K562 (cell line): ENCODE measurements at regions not wholly inside any gene's neighbourhood (a gene's known extent, or its start where the extent isn't known, plus 50 kb on each side); places are given as distances from the start of the nearest gene placed in this dataset.

Experiments
- ATAC-seq: fragments of 200-7000 bp; cut with Tn5 transposase; 3 replicates; pipeline ENCODE4 v1.9.1; 2020; ENCODE audit warnings: moderate library complexity
- BruUV-seq: library from RNA; stranded (reverse); fragments of 400-500 nt; replicated peaks from 2 replicates; lab custom pipeline; 2021; lab: Mats Ljungman, UMichigan
- CTCF ChIA-PET: fragments of 300-600 bp; formaldehyde crosslinking; extraction: SDS; loops from one replicate; lab custom pipeline; 2021; ENCODE audit warnings: low intra/inter-chr PET ratio; lab: Yijun Ruan, JAX
- POLR2A ChIA-PET: fragments of 300-600, 350-650 bp; sonication (Branson Sonifier 250); formaldehyde crosslinking; extraction: SDS; loops from one replicate; lab custom pipeline; 2021; ENCODE audit warnings: antibody characterized with exemption, inconsistent platforms; lab: Yijun Ruan, JAX
- DNase-seq, 4 experiments: peaks; one replicate each; pipeline versions ENCODE4 v3.0.0 to v3.0.0-alpha.2; 2011 to 2018; ENCODE audit warnings: low spot score in 3 of 4, mixed read lengths in 3 of 4; ENCODE audit errors: extremely low read depth in 1 of 4
- FAIRE-seq: peaks from 2 replicates; lab custom pipeline; 2011; peaks lifted over from hg19 to GRCh38; lab: Jason Lieb, UNC
- H2AFZ ChIP-seq: 2 replicates; pipeline ENCODE4 v1.6.0; 2011; ENCODE audit warnings: low read depth, low read length, control low read depth, inconsistent platforms
- H3K27ac ChIP-seq: fragments of 200-600 bp; 3 replicates; pipeline ENCODE4 v1.8.0; 2011; ENCODE audit warnings: low read depth, mild to moderate bottlenecking, control low read depth, inconsistent platforms, low read length, moderate library complexity, mixed read lengths; ENCODE audit errors: extremely low read depth
- H3K27me3 ChIP-seq, 2 experiments: fragments of 300-600 bp in 1 of 2; 2 replicates in 1 of 2; 3 replicates in 1 of 2; pipeline versions ENCODE4 v1.6.0 to v1.8.0; 2011; ENCODE audit warnings: inconsistent platforms in 2 of 2, low read length in 2 of 2, mild to moderate bottlenecking in 1 of 2, mixed read lengths in 1 of 2, moderate library complexity in 1 of 2; ENCODE audit not compliant: control insufficient read depth in 2 of 2, insufficient read depth in 2 of 2
- H3K36me3 ChIP-seq: fragments of 300-600 bp; 3 replicates; pipeline ENCODE4 v1.8.0; 2011; ENCODE audit warnings: mild to moderate bottlenecking, low read length, inconsistent platforms; ENCODE audit not compliant: control insufficient read depth, insufficient read depth
- H3K4me1 ChIP-seq, 2 experiments: fragments of 200-600 bp in 1 of 2; replicated peaks in 1 of 2; 2 replicates in 1 of 2; 3 replicates in 1 of 2; pipeline versions ENCODE4 v1.5.1 to v1.8.0; 2011; ENCODE audit warnings: inconsistent platforms in 2 of 2, low read length in 2 of 2, mild to moderate bottlenecking in 1 of 2, mixed read lengths in 1 of 2, moderate library complexity in 1 of 2; ENCODE audit not compliant: control insufficient read depth in 2 of 2, insufficient read depth in 2 of 2
- H3K4me2 ChIP-seq: 2 replicates; pipeline ENCODE4 v1.6.1; 2011; ENCODE audit warnings: low read length, control low read depth, inconsistent platforms, mixed read lengths; ENCODE audit not compliant: insufficient read depth
- H3K4me3 ChIP-seq: fragments of 200-600 bp; sonication (generic), shearing (Covaris generic); 2 replicates; pipeline ENCODE4 v1.5.1; 2016; ENCODE audit warnings: control low read depth, inconsistent platforms
- H3K79me2 ChIP-seq: fragments of 200-600 bp; 3 replicates; pipeline ENCODE4 v1.8.0; 2011; ENCODE audit warnings: low read length, inconsistent platforms; ENCODE audit not compliant: control insufficient read depth, insufficient read depth
- H3K9ac ChIP-seq, 2 experiments: 2 replicates each; pipeline versions ENCODE4 v1.6.0 to v1.6.1; 2011; ENCODE audit warnings: low read depth in 2 of 2, low read length in 2 of 2, control low read depth in 1 of 2, inconsistent platforms in 1 of 2, mild to moderate bottlenecking in 1 of 2, mixed read lengths in 1 of 2; ENCODE audit not compliant: insufficient read depth in 1 of 2
- H3K9me1 ChIP-seq: one replicate; pipeline ENCODE4 v1.6.0; 2011; ENCODE audit warnings: inconsistent platforms, mild to moderate bottlenecking, low read length, moderate library complexity; ENCODE audit not compliant: control insufficient read depth, insufficient read depth
- H3K9me3 ChIP-seq: replicated peaks from 2 replicates; pipeline ENCODE4 v1.5.1; 2011; ENCODE audit warnings: low read depth, low read length, inconsistent platforms; ENCODE audit not compliant: control insufficient read depth, insufficient read depth
- H4K20me1 ChIP-seq: replicated peaks from 2 replicates; pipeline ENCODE4 v1.6.1; 2011; ENCODE audit warnings: low read length, inconsistent platforms, mixed read lengths; ENCODE audit not compliant: control insufficient read depth, insufficient read depth
- ARNT ChIP-seq, 2 experiments: fragments of 450-650 bp; IDR thresholded peaks; 2 replicates each; pipeline ENCODE4 v1.6.1; 2016; ENCODE audit warnings: mild to moderate bottlenecking in 1 of 2
- KHSRP ChIP-seq: fragments of 450-650 bp; IDR thresholded peaks from 2 replicates; pipeline ENCODE4 v1.6.1; 2017
- MCM3 ChIP-seq: fragments of 450-650 bp; IDR thresholded peaks from 2 replicates; pipeline ENCODE4 v1.6.1; 2016
- NCOA4 ChIP-seq: fragments of 450-650 bp; IDR thresholded peaks from 2 replicates; pipeline ENCODE4 v1.6.1; 2018; ENCODE audit warnings: mild to moderate bottlenecking; ENCODE audit not compliant: partially characterized antibody
- PCBP1 ChIP-seq: fragments of 200-400 bp; formaldehyde crosslinking; IDR thresholded peaks from 2 replicates; pipeline ENCODE4 v1.6.1; 2018; ENCODE audit warnings: mild to moderate bottlenecking, low read depth, low read length; ENCODE audit not compliant: poor library complexity, severe bottlenecking
- RAD51 ChIP-seq: fragments of 450-650 bp; IDR thresholded peaks from 2 replicates; pipeline ENCODE4 v1.7.1; 2016; ENCODE audit warnings: low read depth, mild to moderate bottlenecking, borderline replicate concordance
- RBM25 ChIP-seq: fragments of 200-400 bp; formaldehyde crosslinking; IDR thresholded peaks from 2 replicates; pipeline ENCODE4 v1.6.1; 2018; ENCODE audit warnings: low read length, low read depth, moderate library complexity; ENCODE audit not compliant: severe bottlenecking
- SNIP1 ChIP-seq: fragments of 450-650 bp; IDR thresholded peaks from 2 replicates; pipeline ENCODE4 v1.7.1; 2017; ENCODE audit warnings: low read depth, mild to moderate bottlenecking
- TBP ChIP-seq: optimal IDR thresholded peaks from 2 replicates; pipeline ENCODE3; 2011; ENCODE audit warnings: low read depth, low read length, improper control_type of control experiment
- U2AF2 ChIP-seq: fragments of 200-400 bp; formaldehyde crosslinking; optimal IDR thresholded peaks from 2 replicates; pipeline ENCODE3; 2017; ENCODE audit warnings: low read depth, mild to moderate bottlenecking, low read length
- ZNF143 ChIP-seq: sonication (generic); formaldehyde crosslinking; IDR thresholded peaks from 2 replicates; pipeline ENCODE4 v1.9.0; 2022; ENCODE audit warnings: mild to moderate bottlenecking, missing genetic modification reagents
- ZNF696 ChIP-seq: fragments of 250-450 bp; sonication (Bioruptor Pico); conservative IDR thresholded peaks from 2 replicates; pipeline ENCODE4 v1.4.0; 2020; ENCODE audit warnings: mild to moderate bottlenecking, moderate library complexity
- WGBS: fragments of 100-300 bp; shearing (Covaris generic); methylation state at CpG from one replicate; pipeline ENCODE4 v1.1.6; 2016; ENCODE audit warnings: low coverage, mixed read lengths; ENCODE audit not compliant: insufficient coverage; ENCODE audit errors: missing lambda C conversion rate; 5-methylcytosine and 5-hydroxymethylcytosine counted together
- in situ Hi-C: fragments of 300-500 bp; cut with MboI; formaldehyde crosslinking; loops from 4 replicates; pipeline ENCODE4 v1.15.0; 2018; ENCODE audit warnings: inconsistent platforms, mixed read lengths
- intact Hi-C: fragments of 100-400 bp; cut with micrococcal nuclease; formaldehyde crosslinking; loops from 2 replicates; pipeline ENCODE4 v1.14.2; 2022
- TF ChIP-seq, protein P1 (sequence below): fragments of 250-450 bp; sonication (Bioruptor Pico); IDR thresholded peaks from 2 replicates; pipeline ENCODE4 v1.8.0; 2022; ENCODE audit warnings: moderate library complexity, mild to moderate bottlenecking, inconsistent platforms
- TF ChIP-seq, protein P2 (sequence below): fragments of 250-450 bp; sonication (Bioruptor Pico); IDR thresholded peaks from 2 replicates; pipeline ENCODE4 v1.4.0; 2020; ENCODE audit warnings: mild to moderate bottlenecking, moderate library complexity
- TF ChIP-seq, protein P3 (sequence below): sonication (generic); formaldehyde crosslinking; IDR thresholded peaks from 2 replicates; pipeline ENCODE4 v1.8.0; 2023; ENCODE audit warnings: missing genetic modification reagents, mild to moderate bottlenecking, borderline replicate concordance

DNA sequence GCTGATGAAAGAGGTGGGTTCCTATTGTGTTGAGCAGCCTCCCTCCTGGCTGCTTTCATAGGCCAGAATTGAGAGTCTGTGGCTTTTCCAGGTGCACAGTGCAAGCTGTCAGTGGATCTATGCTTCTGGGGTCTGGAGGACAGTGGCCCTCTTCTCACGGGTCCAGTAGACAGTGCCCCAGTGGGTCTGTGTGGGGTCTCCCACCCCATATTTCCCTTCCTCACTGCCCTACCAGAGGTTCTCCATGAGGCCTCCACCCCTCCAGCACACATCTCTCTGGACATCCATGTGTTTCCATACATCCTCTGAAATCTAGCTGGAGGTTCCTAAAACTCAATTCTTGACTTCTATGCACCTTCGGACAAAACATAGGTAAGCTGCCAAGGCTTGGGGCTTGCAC, 201.2 kb downstream of the FAM43A start:
- no peak for FAIRE-seq
- Histone ChIP-seq H3K4me2 (no peak overlapping the region), H2AFZ (no peak overlapping the region), H3K79me2 (no peaks in the 10 kb centered on the region), H3K9me3 (no peaks in the 10 kb centered on the region; the same call in 1 of the 2 replicates), H3K4me3 (no peak overlapping the region), H3K27me3 (no peaks in the 10 kb centered on the region; a peak in 1 of 5 replicates), H3K4me1 (no peaks in the 10 kb centered on the region), H3K9me1 (no peaks in the 10 kb centered on the region), H3K36me3 (no peaks in the 10 kb centered on the region), H4K20me1 (no peaks in the 10 kb centered on the region), H3K9ac (no peak overlapping the region), H3K27ac (no peak overlapping the region)
- POLR2A ChIA-PET, result no interaction called here
- ATAC-seq, result no peak
- WGBS, result 5% methylated on average over 2 of the region's 2 CpGs
- intact Hi-C loops (no loop called here), in situ Hi-C loops (no loop called here)
- no peak for DNase-seq
- CTCF ChIA-PET, result no interaction called here
- no TSS peak for BruUV-seq
- TF ChIP-seq ZNF143 (CRISPR knock-in tag) (no peak), MCM3 (no peak), RBM25 (no peak), KHSRP (no peak), SNIP1 (no peak), PCBP1 (no peak), U2AF2 (no peak), RAD51 (no peak), ARNT (IDR thresholded peaks at IDR 0.05) (no peak), ZNF696 (CRISPR knock-in tag) (no peak), NCOA4 (no peak), TBP (no peak)
- TF ChIP-seq, protein P1, sequence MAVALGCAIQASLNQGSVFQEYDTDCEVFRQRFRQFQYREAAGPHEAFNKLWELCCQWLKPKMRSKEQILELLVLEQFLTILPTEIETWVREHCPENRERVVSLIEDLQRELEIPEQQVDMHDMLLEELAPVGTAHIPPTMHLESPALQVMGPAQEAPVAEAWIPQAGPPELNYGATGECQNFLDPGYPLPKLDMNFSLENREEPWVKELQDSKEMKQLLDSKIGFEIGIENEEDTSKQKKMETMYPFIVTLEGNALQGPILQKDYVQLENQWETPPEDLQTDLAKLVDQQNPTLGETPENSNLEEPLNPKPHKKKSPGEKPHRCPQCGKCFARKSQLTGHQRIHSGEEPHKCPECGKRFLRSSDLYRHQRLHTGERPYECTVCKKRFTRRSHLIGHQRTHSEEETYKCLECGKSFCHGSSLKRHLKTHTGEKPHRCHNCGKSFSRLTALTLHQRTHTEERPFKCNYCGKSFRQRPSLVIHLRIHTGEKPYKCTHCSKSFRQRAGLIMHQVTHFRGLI (CRISPR knock-in tag), result no peak
- TF ChIP-seq, protein P2, sequence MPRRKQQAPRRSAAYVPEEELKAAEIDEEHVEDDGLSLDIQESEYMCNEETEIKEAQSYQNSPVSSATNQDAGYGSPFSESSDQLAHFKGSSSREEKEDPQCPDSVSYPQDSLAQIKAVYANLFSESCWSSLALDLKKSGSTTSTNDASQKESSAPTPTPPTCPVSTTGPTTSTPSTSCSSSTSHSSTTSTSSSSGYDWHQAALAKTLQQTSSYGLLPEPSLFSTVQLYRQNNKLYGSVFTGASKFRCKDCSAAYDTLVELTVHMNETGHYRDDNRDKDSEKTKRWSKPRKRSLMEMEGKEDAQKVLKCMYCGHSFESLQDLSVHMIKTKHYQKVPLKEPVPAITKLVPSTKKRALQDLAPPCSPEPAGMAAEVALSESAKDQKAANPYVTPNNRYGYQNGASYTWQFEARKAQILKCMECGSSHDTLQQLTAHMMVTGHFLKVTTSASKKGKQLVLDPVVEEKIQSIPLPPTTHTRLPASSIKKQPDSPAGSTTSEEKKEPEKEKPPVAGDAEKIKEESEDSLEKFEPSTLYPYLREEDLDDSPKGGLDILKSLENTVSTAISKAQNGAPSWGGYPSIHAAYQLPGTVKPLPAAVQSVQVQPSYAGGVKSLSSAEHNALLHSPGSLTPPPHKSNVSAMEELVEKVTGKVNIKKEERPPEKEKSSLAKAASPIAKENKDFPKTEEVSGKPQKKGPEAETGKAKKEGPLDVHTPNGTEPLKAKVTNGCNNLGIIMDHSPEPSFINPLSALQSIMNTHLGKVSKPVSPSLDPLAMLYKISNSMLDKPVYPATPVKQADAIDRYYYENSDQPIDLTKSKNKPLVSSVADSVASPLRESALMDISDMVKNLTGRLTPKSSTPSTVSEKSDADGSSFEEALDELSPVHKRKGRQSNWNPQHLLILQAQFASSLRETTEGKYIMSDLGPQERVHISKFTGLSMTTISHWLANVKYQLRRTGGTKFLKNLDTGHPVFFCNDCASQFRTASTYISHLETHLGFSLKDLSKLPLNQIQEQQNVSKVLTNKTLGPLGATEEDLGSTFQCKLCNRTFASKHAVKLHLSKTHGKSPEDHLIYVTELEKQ (CRISPR knock-in tag), result no peak
- TF ChIP-seq, protein P3, sequence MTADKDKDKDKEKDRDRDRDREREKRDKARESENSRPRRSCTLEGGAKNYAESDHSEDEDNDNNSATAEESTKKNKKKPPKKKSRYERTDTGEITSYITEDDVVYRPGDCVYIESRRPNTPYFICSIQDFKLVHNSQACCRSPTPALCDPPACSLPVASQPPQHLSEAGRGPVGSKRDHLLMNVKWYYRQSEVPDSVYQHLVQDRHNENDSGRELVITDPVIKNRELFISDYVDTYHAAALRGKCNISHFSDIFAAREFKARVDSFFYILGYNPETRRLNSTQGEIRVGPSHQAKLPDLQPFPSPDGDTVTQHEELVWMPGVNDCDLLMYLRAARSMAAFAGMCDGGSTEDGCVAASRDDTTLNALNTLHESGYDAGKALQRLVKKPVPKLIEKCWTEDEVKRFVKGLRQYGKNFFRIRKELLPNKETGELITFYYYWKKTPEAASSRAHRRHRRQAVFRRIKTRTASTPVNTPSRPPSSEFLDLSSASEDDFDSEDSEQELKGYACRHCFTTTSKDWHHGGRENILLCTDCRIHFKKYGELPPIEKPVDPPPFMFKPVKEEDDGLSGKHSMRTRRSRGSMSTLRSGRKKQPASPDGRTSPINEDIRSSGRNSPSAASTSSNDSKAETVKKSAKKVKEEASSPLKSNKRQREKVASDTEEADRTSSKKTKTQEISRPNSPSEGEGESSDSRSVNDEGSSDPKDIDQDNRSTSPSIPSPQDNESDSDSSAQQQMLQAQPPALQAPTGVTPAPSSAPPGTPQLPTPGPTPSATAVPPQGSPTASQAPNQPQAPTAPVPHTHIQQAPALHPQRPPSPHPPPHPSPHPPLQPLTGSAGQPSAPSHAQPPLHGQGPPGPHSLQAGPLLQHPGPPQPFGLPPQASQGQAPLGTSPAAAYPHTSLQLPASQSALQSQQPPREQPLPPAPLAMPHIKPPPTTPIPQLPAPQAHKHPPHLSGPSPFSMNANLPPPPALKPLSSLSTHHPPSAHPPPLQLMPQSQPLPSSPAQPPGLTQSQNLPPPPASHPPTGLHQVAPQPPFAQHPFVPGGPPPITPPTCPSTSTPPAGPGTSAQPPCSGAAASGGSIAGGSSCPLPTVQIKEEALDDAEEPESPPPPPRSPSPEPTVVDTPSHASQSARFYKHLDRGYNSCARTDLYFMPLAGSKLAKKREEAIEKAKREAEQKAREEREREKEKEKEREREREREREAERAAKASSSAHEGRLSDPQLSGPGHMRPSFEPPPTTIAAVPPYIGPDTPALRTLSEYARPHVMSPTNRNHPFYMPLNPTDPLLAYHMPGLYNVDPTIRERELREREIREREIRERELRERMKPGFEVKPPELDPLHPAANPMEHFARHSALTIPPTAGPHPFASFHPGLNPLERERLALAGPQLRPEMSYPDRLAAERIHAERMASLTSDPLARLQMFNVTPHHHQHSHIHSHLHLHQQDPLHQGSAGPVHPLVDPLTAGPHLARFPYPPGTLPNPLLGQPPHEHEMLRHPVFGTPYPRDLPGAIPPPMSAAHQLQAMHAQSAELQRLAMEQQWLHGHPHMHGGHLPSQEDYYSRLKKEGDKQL (CRISPR knock-in tag), result no peak
